ENCODE measurements at regions not wholly inside any gene's neighbourhood (a gene's known extent, or its start where the extent isn't known, plus 50 kb on each side); places are given as distances from the start of the nearest gene placed in this dataset.

DNA sequence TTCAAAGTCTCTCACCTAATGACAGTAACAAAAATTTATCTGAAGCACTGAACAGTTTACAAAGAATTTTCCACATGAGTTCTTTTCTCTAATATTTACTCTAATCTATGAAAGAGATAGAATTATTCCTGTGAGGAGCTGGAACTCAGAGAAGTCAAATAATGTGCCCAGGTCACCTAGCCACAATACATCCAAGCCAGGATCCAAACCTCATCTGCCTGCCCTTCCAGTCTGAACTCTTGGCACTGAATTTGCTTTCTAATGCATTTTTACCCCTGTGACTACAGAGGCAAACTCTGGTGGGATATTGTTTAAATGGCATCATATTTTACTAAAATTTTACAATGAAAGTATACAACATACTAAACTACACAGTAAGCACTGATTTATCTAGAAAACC is 191.4 kb upstream of the RORA start:
- Mint-ChIP-seq H3K4me1 (peaks cover 8 to 15% of the 10 kb centered on the region in 2 experiments), H3K9me3 (peaks cover 3 to 6% of the 10 kb centered on the region in 2 experiments; a peak in 3 of 5 replicates), H3K4me3 (no peak overlapping the region), H3K27ac (no peak overlapping the region), H3K36me3 (ENCODE audit: insufficient read depth in 1 of 3, low read depth in 3 of 3) (peaks cover under 1 to 5% (median 2%) of the 10 kb centered on the region in 3 experiments; a peak in 4 of 7 replicates), H3K27me3 (ENCODE audit: low read depth) (no peaks in the 10 kb centered on the region)
- Histone ChIP-seq H4K5ac (ENCODE audit: insufficient read length, low read depth, low read length) (no peak overlapping the region), H2BK120ac (ENCODE audit: low read depth, low read length, poor library complexity, severe bottlenecking) (no peak overlapping the region), H3K18ac (ENCODE audit: insufficient read length, low read depth, low read length) (no peak overlapping the region), H2BK5ac (ENCODE audit: insufficient read length, low read length) (no peak overlapping the region), H2AK5ac (ENCODE audit: insufficient read length, low read length) (no peak overlapping the region), H3K23me2 (ENCODE audit: insufficient read length, low read depth, low read length, poor library complexity, severe bottlenecking) (no peaks in the 10 kb centered on the region), H3K27me3 (ENCODE audit: insufficient read depth, low read length) (no peaks in the 10 kb centered on the region), H3K9me3 (ENCODE audit: control insufficient read depth, low read depth, low read length) (no peaks in the 10 kb centered on the region), H2BK20ac (ENCODE audit: low read depth, low read length, poor library complexity, severe bottlenecking) (no peak overlapping the region), H3K9ac (ENCODE audit: extremely low read depth, insufficient read length, low read length) (no peak overlapping the region), H3K23ac (ENCODE audit: insufficient read length, low read depth, low read length) (no peak overlapping the region), H3K4ac (ENCODE audit: low read depth, low read length) (no peak overlapping the region), H3K79me1 (ENCODE audit: insufficient read depth, low read depth, low read length, poor library complexity, severe bottlenecking) (no peaks in the 10 kb centered on the region), H3K79me2 (ENCODE audit: insufficient read depth, low read length) (no peaks in the 10 kb centered on the region), H3K4me2 (ENCODE audit: insufficient read depth, insufficient read length, low read length) (no peak overlapping the region), H3K14ac (ENCODE audit: insufficient read depth, low read length) (no peak overlapping the region), H3T11ph (ENCODE audit: low read length) (no peak overlapping the region), H2AFZ (ENCODE audit: low read length) (no peak overlapping the region), H2BK12ac (ENCODE audit: insufficient read length, low read depth, low read length) (no peak overlapping the region), H4K20me1 (ENCODE audit: control insufficient read depth, insufficient read depth, insufficient read length) (no peaks in the 10 kb centered on the region), H3K27ac (ENCODE audit: insufficient read length, low read depth, low read length) (no peak overlapping the region), H3K56ac (ENCODE audit: insufficient read length, low read depth, low read length) (no peak overlapping the region), H4K8ac (replicated peaks; ENCODE audit: insufficient read length, low read depth, low read length) (no peak overlapping the region), H4K91ac (ENCODE audit: insufficient read length, low read depth, low read length) (no peak overlapping the region), H3K4me1 (ENCODE audit: insufficient read depth, low read length) (no peaks in the 10 kb centered on the region), H2BK15ac (ENCODE audit: low read depth, low read length) (no peak overlapping the region)
- TF ChIP-seq, protein P1, sequence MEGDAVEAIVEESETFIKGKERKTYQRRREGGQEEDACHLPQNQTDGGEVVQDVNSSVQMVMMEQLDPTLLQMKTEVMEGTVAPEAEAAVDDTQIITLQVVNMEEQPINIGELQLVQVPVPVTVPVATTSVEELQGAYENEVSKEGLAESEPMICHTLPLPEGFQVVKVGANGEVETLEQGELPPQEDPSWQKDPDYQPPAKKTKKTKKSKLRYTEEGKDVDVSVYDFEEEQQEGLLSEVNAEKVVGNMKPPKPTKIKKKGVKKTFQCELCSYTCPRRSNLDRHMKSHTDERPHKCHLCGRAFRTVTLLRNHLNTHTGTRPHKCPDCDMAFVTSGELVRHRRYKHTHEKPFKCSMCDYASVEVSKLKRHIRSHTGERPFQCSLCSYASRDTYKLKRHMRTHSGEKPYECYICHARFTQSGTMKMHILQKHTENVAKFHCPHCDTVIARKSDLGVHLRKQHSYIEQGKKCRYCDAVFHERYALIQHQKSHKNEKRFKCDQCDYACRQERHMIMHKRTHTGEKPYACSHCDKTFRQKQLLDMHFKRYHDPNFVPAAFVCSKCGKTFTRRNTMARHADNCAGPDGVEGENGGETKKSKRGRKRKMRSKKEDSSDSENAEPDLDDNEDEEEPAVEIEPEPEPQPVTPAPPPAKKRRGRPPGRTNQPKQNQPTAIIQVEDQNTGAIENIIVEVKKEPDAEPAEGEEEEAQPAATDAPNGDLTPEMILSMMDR (conservative IDR thresholded peaks at IDR 0.05): no peak
- DNase-seq: no peak
